ENCODE measurements at regions not wholly inside any gene's neighbourhood (a gene's known extent, or its start where the extent isn't known, plus 50 kb on each side); places are given as distances from the start of the nearest gene placed in this dataset.

DNA sequence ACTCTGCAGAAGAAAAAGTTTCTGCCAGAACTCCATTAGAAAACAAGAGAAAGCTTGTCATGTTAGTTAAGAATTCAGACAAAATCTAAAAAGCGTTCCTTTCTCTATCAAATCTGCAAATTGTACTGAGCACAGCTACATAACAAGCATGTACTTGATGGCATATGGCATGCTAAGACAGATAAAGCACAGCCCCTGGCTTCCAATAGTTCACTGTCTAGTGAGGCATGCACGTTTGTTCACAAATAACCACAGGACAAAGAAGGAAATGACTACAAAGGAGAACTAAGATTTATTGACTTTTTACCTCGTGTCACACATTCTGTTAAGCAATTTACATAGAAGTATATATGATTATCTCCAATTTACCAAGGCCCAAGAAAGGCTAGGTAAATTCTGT is 518.2 kb upstream of the TLE4 start:
- no peak for TF ChIP-seq POLR2AphosphoS5 (IDR thresholded peaks at IDR 0.05)
- TF ChIP-seq, protein P1, sequence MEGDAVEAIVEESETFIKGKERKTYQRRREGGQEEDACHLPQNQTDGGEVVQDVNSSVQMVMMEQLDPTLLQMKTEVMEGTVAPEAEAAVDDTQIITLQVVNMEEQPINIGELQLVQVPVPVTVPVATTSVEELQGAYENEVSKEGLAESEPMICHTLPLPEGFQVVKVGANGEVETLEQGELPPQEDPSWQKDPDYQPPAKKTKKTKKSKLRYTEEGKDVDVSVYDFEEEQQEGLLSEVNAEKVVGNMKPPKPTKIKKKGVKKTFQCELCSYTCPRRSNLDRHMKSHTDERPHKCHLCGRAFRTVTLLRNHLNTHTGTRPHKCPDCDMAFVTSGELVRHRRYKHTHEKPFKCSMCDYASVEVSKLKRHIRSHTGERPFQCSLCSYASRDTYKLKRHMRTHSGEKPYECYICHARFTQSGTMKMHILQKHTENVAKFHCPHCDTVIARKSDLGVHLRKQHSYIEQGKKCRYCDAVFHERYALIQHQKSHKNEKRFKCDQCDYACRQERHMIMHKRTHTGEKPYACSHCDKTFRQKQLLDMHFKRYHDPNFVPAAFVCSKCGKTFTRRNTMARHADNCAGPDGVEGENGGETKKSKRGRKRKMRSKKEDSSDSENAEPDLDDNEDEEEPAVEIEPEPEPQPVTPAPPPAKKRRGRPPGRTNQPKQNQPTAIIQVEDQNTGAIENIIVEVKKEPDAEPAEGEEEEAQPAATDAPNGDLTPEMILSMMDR (IDR thresholded peaks at IDR 0.05) = no peak
- no peak for TF ChIP-seq EP300 (IDR thresholded peaks at IDR 0.05)
